A549 (cell line): ENCODE measurements at regions not wholly inside any gene's neighbourhood (a gene's known extent, or its start where the extent isn't known, plus 50 kb on each side); places are given as distances from the start of the nearest gene placed in this dataset.

Experiments used
- ATAC-seq, 2 experiments: fragments of 200-7000 bp in 1 of 2; fragments of >200 bp in 1 of 2; cut with Nextera tagmentation in 1 of 2; cut with Tn5 transposase in 1 of 2; 3 replicates each; pipeline versions ENCODE4 v1.8.0 to v1.9.1; 2018 to 2020; ENCODE audit warnings: mild to moderate bottlenecking in 1 of 2, moderate library complexity in 1 of 2
- CTCF ChIA-PET: fragments of 300-600 bp; sonication (Branson Sonifier 250); formaldehyde crosslinking; extraction: SDS; loops from one replicate; lab custom pipeline; 2021; ENCODE audit warnings: antibody characterized with exemption, inconsistent platforms; lab: Yijun Ruan, JAX
- POLR2A ChIA-PET: fragments of 350-600 bp; formaldehyde crosslinking; extraction: SDS; loops from one replicate; lab custom pipeline; 2021; ENCODE audit warnings: antibody characterized with exemption, inconsistent platforms; lab: Yijun Ruan, JAX
- DNase-seq, 2 experiments: peaks; one replicate each; pipeline versions ENCODE4 v3.0.0 to v3.0.0-alpha.2; 2011 to 2016; ENCODE audit warnings: low read depth in 1 of 2, low spot score in 1 of 2
- FAIRE-seq: peaks from 2 replicates; lab custom pipeline; 2011; peaks lifted over from hg19 to GRCh38; lab: Jason Lieb, UNC
- H3K27ac ChIP-seq, 2 experiments: fragments of >200 bp; sonication (Bioruptor Twin); formaldehyde crosslinking; 3 replicates each; pipeline ENCODE4 v1.5.1; 2016 to 2017
- H3K4me1 ChIP-seq: fragments of >200 bp; sonication (Bioruptor Twin); formaldehyde crosslinking; 3 replicates; pipeline ENCODE4 v1.6.1; 2016
- H3K4me2 ChIP-seq: fragments of >200 bp; sonication (Bioruptor Twin); formaldehyde crosslinking; 3 replicates; pipeline ENCODE4 v1.6.1; 2016
- H3K4me3 ChIP-seq: fragments of >200 bp; sonication (Bioruptor Twin); formaldehyde crosslinking; 3 replicates; pipeline ENCODE4 v1.5.1; 2016
- H3K9me3 ChIP-seq: fragments of >200 bp; sonication (Bioruptor Twin); formaldehyde crosslinking; 3 replicates; pipeline ENCODE4 v1.6.1; 2016
- CBX8 ChIP-seq: fragments of 200-600 bp; sonication (generic); IDR thresholded peaks from 2 replicates; pipeline ENCODE4 v1.6.1; 2016
- CEBPB ChIP-seq, 2 experiments: fragments of >200 bp in 1 of 2; sonication (Bioruptor Twin) in 1 of 2; formaldehyde crosslinking in 1 of 2; IDR thresholded peaks; 2 replicates each; pipeline ENCODE4 v1.6.1; 2012 to 2016
- CHD2 ChIP-seq: fragments of 150-350 bp; IDR thresholded peaks from 2 replicates; pipeline ENCODE4 v1.6.1; 2014; ENCODE audit warnings: low read length; ENCODE audit not compliant: partially characterized antibody
- E2F6 ChIP-seq: IDR thresholded peaks from 2 replicates; pipeline ENCODE4 v1.6.1; 2012; ENCODE audit warnings: low read depth, borderline replicate concordance
- EHF ChIP-seq: fragments of 250-450 bp; sonication (Bioruptor Pico); IDR thresholded peaks from 2 replicates; pipeline ENCODE4 v1.5.0; 2020; ENCODE audit warnings: mild to moderate bottlenecking
- EHMT2 ChIP-seq: fragments of 200-600 bp; sonication (generic); IDR thresholded peaks from 2 replicates; pipeline ENCODE4 v1.6.1; 2016; ENCODE audit warnings: antibody characterized with exemption, low read depth, mild to moderate bottlenecking, moderate library complexity
- ELK1 ChIP-seq: fragments of 150-350 bp; IDR thresholded peaks from 2 replicates; pipeline ENCODE4 v1.6.1; 2014; ENCODE audit warnings: low read depth, mild to moderate bottlenecking, low read length
- EP300 ChIP-seq, 2 experiments: fragments of >200 bp; sonication (Bioruptor Twin); formaldehyde crosslinking; IDR thresholded peaks; 2 replicates in 1 of 2; 3 replicates in 1 of 2; pipeline ENCODE4 v1.6.1; 2016 to 2017
- ESRRA ChIP-seq: fragments of 150-350 bp; IDR thresholded peaks from 2 replicates; pipeline ENCODE4 v1.6.1; 2014; ENCODE audit warnings: mild to moderate bottlenecking, low read length, borderline replicate concordance
- FOSB ChIP-seq: fragments of 250-450 bp; sonication (Bioruptor Pico); IDR thresholded peaks from 2 replicates; pipeline ENCODE4 v1.5.0; 2020; ENCODE audit warnings: mild to moderate bottlenecking, moderate library complexity
- FOSL2 ChIP-seq, 2 experiments: fragments of 450-650 bp in 1 of 2; fragments of >200 bp in 1 of 2; sonication (Bioruptor Twin) in 1 of 2; formaldehyde crosslinking; IDR thresholded peaks; 2 replicates each; pipeline versions ENCODE4 v1.5.0 to v1.6.1; 2016 to 2020; ENCODE audit warnings: mild to moderate bottlenecking in 1 of 2, moderate library complexity in 1 of 2
- FOXS1 ChIP-seq: fragments of 250-450 bp; sonication (Bioruptor Pico); IDR thresholded peaks from 2 replicates; pipeline ENCODE4 v1.5.0; 2020; ENCODE audit warnings: mild to moderate bottlenecking, moderate library complexity
- GATA3 ChIP-seq: IDR thresholded peaks from 2 replicates; pipeline ENCODE4 v1.6.1; 2012; ENCODE audit warnings: borderline replicate concordance
- HOXA7 ChIP-seq: fragments of 250-450 bp; sonication (Bioruptor Pico); IDR thresholded peaks from 2 replicates; pipeline ENCODE4 v1.5.0; 2020; ENCODE audit warnings: mild to moderate bottlenecking, moderate library complexity
- HOXB13 ChIP-seq: fragments of 250-450 bp; sonication (Bioruptor Pico); IDR thresholded peaks from 2 replicates; pipeline ENCODE4 v1.5.0; 2020; ENCODE audit warnings: low read depth, mild to moderate bottlenecking, moderate library complexity
- HOXB5 ChIP-seq: fragments of 250-450 bp; sonication (Bioruptor Pico); IDR thresholded peaks from 2 replicates; pipeline ENCODE4 v1.5.0; 2020; ENCODE audit warnings: mild to moderate bottlenecking, moderate library complexity
- JUNB ChIP-seq: fragments of >200 bp; sonication (Bioruptor Twin); formaldehyde crosslinking; IDR thresholded peaks from 2 replicates; pipeline ENCODE4 v1.6.1; 2016
- MAZ ChIP-seq: fragments of 150-350 bp; IDR thresholded peaks from 2 replicates; pipeline ENCODE4 v1.6.1; 2014; ENCODE audit warnings: antibody characterized with exemption, low read depth, low read length, borderline replicate concordance
- MYC ChIP-seq: IDR thresholded peaks from 2 replicates; pipeline ENCODE4 v1.6.1; 2012; ENCODE audit warnings: mild to moderate bottlenecking, inconsistent platforms, low read length, improper control_type of control experiment, borderline replicate concordance
- NPAS2 ChIP-seq: fragments of 250-450 bp; sonication (Bioruptor Pico); IDR thresholded peaks from 2 replicates; pipeline ENCODE4 v1.8.0; 2022; ENCODE audit warnings: mild to moderate bottlenecking, moderate library complexity, borderline replicate concordance
- NR3C1 ChIP-seq: fragments of >200 bp; sonication (Bioruptor Twin); formaldehyde crosslinking; IDR thresholded peaks from 3 replicates; pipeline ENCODE4 v1.6.1; 2017
- POLR2A ChIP-seq: IDR thresholded peaks from 2 replicates; pipeline ENCODE4 v1.6.1; 2012; ENCODE audit warnings: mild to moderate bottlenecking, low read length
- POLR2AphosphoS2 ChIP-seq: conservative IDR thresholded peaks from 2 replicates; pipeline ENCODE4 v1.6.1; 2012; ENCODE audit warnings: low read length, improper control_type of control experiment, inconsistent platforms
- RAD21 ChIP-seq, 2 experiments: fragments of >200 bp in 1 of 2; sonication (Bioruptor Twin) in 1 of 2; formaldehyde crosslinking in 1 of 2; IDR thresholded peaks in 1 of 2; conservative IDR thresholded peaks in 1 of 2; 2 replicates in 1 of 2; 3 replicates in 1 of 2; pipeline ENCODE4 v1.6.1; 2012 to 2018; ENCODE audit warnings: inconsistent platforms in 1 of 2
- RARB ChIP-seq: fragments of 250-450 bp; sonication (Bioruptor Pico); IDR thresholded peaks from 2 replicates; pipeline ENCODE4 v1.8.0; 2021; ENCODE audit warnings: mild to moderate bottlenecking, moderate library complexity
- SREBF2 ChIP-seq: fragments of 450-650 bp; IDR thresholded peaks from 2 replicates; pipeline ENCODE4 v1.6.1; 2014; ENCODE audit warnings: mild to moderate bottlenecking, moderate library complexity
- TFCP2L1 ChIP-seq: fragments of 250-450 bp; sonication (Bioruptor Pico); IDR thresholded peaks from 2 replicates; pipeline ENCODE4 v1.5.0; 2021; ENCODE audit warnings: mild to moderate bottlenecking
- USF2 ChIP-seq: fragments of 450-650 bp; IDR thresholded peaks from 2 replicates; pipeline ENCODE4 v1.6.1; 2014; ENCODE audit warnings: antibody characterized with exemption
- ZFP36 ChIP-seq: fragments of 450-650 bp; IDR thresholded peaks from 2 replicates; pipeline ENCODE4 v1.6.1; 2014; ENCODE audit warnings: borderline replicate concordance; ENCODE audit not compliant: partially characterized antibody
- ZNF302 ChIP-seq: fragments of 250-450 bp; sonication (Bioruptor Pico); IDR thresholded peaks from 2 replicates; pipeline ENCODE4 v1.9.0; 2021; ENCODE audit warnings: inconsistent platforms, mild to moderate bottlenecking, moderate library complexity
- WGBS: methylation state at CpG from one replicate; pipeline ENCODE4 v1.1.6; 2017; ENCODE audit errors: missing lambda C conversion rate; 5-methylcytosine and 5-hydroxymethylcytosine counted together
- TF ChIP-seq, protein P1 (sequence below): fragments of 250-450 bp; sonication (Bioruptor Pico); IDR thresholded peaks from 2 replicates; pipeline ENCODE4 v1.5.0; 2020; ENCODE audit warnings: low read depth, mild to moderate bottlenecking, moderate library complexity

DNA sequence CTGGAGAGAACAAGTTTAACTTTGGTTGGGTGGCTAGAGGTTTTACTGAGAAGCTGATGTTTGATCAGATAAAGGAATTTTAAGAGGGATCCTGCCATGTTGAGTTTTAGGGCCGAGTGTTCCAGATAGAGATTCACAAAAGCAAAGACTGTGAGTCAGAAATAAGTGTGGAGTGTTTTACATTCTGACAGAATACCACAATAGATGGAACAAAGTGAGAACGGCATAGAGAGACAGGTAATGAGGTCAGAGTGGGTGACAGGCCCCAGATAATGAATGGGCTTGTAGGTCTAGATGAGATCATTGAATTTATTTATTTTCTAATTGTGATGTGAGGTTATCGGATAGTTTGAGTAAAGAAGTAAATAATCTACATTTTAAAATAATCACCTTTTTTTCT lies 502.6 kb downstream of the EPHA5 start:
- no peak overlapping the region for H3K4me2 ChIP-seq
- ChIA-PET CTCF (no interaction called here), POLR2A (no interaction called here)
- TF ChIP-seq MYC (no peak), CEBPB (IDR thresholded peaks at IDR 0.05) (no peak), HOXB13 (no peak), FOSL2 (IDR thresholded peaks at IDR 0.05) (no peak), FOSL2 (CRISPR knock-in tag; IDR thresholded peaks at IDR 0.05) (no peak), TFCP2L1 (CRISPR knock-in tag) (no peak), HOXB5 (no peak), FOXS1 (CRISPR knock-in tag) (no peak), CBX8 (no peak), FOSB (CRISPR knock-in tag) (no peak), ESRRA (no peak), SREBF2 (no peak), RARB (CRISPR knock-in tag) (no peak), HOXA7 (no peak)
- no peaks in the 10 kb centered on the region for H3K4me1 ChIP-seq
- H3K9me3 ChIP-seq = no peaks in the 10 kb centered on the region
- H3K27ac ChIP-seq = no peak overlapping the region
- DNase-seq (no peak), FAIRE-seq (no peak), ATAC-seq (no peak)
- 38% methylated on average over 3 of the region's 3 CpGs for WGBS
- H3K4me3 ChIP-seq = no peak overlapping the region

DNA sequence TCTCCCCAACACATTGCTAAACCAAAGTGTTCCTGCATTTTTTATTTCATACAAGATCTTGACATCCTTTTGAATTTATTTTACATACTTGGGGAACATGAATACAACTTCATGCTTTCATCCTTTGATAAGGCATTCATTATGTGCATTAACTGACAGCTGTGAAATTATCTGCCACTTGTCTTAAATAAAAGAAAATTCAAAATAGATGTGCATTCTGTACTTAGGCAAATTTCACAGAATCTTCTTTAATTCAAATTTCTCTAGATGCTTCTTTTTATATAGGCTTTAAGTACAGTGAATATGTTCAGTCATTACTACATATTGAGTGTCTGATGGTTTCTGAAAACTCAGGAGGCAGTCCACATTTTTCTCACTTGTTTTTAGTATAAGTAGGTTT lies 518.1 kb downstream of the EPHA5 start:
- no peak for ATAC-seq
- ChIA-PET CTCF (no interaction called here), POLR2A (no interaction called here)
- no peak overlapping the region for H3K27ac ChIP-seq
- no peaks in the 10 kb centered on the region for H3K4me1 ChIP-seq
- no peak overlapping the region for H3K4me2 ChIP-seq
- DNase-seq = no peak
- TF ChIP-seq EP300 (IDR thresholded peaks at IDR 0.05) (no peak), EHMT2 (no peak), USF2 (no peak), ZNF302 (CRISPR knock-in tag) (no peak), GATA3 (no peak), MAZ (no peak), JUNB (no peak)
- TF ChIP-seq, protein P1, sequence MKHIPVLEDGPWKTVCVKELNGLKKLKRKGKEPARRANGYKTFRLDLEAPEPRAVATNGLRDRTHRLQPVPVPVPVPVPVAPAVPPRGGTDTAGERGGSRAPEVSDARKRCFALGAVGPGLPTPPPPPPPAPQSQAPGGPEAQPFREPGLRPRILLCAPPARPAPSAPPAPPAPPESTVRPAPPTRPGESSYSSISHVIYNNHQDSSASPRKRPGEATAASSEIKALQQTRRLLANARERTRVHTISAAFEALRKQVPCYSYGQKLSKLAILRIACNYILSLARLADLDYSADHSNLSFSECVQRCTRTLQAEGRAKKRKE = no peak
- no peak overlapping the region for H3K4me3 ChIP-seq
- no peaks in the 10 kb centered on the region for H3K9me3 ChIP-seq
- FAIRE-seq = no peak

- DNase-seq (no peak), ATAC-seq (no peak), FAIRE-seq (no peak)
- ChIA-PET POLR2A (no interaction called here), CTCF (no interaction called here)
- WGBS = 48% methylated on average over 1 of the region's 1 CpG
- no peaks in the 10 kb centered on the region for H3K9me3 ChIP-seq
- TF ChIP-seq, protein P1 = no peak
- TF ChIP-seq E2F6 (no peak), CHD2 (no peak), CBX8 (no peak), ZNF302 (CRISPR knock-in tag) (no peak), RAD21 (conservative IDR thresholded peaks at IDR 0.05 in 1 of 2, IDR thresholded peaks at IDR 0.05 in 1 of 2) (no peak), MAZ (no peak), NR3C1 (no peak), RARB (CRISPR knock-in tag) (no peak), POLR2AphosphoS2 (no peak), POLR2A (no peak), EHF (CRISPR knock-in tag) (no peak), FOSB (CRISPR knock-in tag) (no peak), ESRRA (no peak), ELK1 (no peak), EP300 (IDR thresholded peaks at IDR 0.05) (no peak), ZFP36 (no peak), NPAS2 (CRISPR knock-in tag) (no peak)
- H3K4me1 ChIP-seq = no peaks in the 10 kb centered on the region
- H3K4me2 ChIP-seq = no peak overlapping the region
- no peak overlapping the region for H3K4me3 ChIP-seq
- no peak overlapping the region for H3K27ac ChIP-seq
These were observed 530.3 kb downstream of the EPHA5 start for GRCh38 chr4:65139998-65140397.
